Fibroblast of lung (primary cell): ENCODE measurements at regions not wholly inside any gene's neighbourhood (a gene's known extent, or its start where the extent isn't known, plus 50 kb on each side); places are given as distances from the start of the nearest gene placed in this dataset.

Source experiments
- DNase-seq, 2 donors: peaks; one replicate each; pipeline versions ENCODE4 v3.0.0 to v3.0.0-alpha.2; 2010; ENCODE audit warnings: low read depth in 2 of 2
- H2AFZ ChIP-seq: 2 replicates; pipeline ENCODE4 v1.5.1; 2012; ENCODE audit warnings: low read length, control low read depth, inconsistent platforms
- H3K27ac ChIP-seq: 2 replicates; pipeline ENCODE4 v1.5.1; 2011; ENCODE audit warnings: low read length, control low read depth; ENCODE audit not compliant: insufficient read depth
- H3K27me3 ChIP-seq: 2 replicates; pipeline ENCODE4 v1.5.1; 2011; ENCODE audit warnings: mild to moderate bottlenecking, low read length; ENCODE audit not compliant: control insufficient read depth, insufficient read depth
- H3K36me3 ChIP-seq: 2 replicates; pipeline ENCODE4 v1.5.1; 2011; ENCODE audit warnings: low read length; ENCODE audit not compliant: control insufficient read depth, insufficient read depth
- H3K4me1 ChIP-seq: 2 replicates; pipeline ENCODE4 v1.5.1; 2011; ENCODE audit warnings: low read length; ENCODE audit not compliant: control insufficient read depth, insufficient read depth; ENCODE audit errors: extremely low read depth
- H3K4me2 ChIP-seq: 2 replicates; pipeline ENCODE4 v1.5.1; 2011; ENCODE audit warnings: low read length, control low read depth; ENCODE audit not compliant: insufficient read depth; ENCODE audit errors: extremely low read depth
- H3K4me3 ChIP-seq, 4 experiments: fragments of 200-600 bp in 1 of 4; sonication (generic) in 1 of 4; replicated peaks in 1 of 4; 2 replicates each; pipeline ENCODE4 v1.5.1; 2011 to 2016; ENCODE audit warnings: low read length in 4 of 4, low read depth in 3 of 4, mild to moderate bottlenecking in 3 of 4, control low read depth in 2 of 4, inconsistent platforms in 1 of 4, mixed read lengths in 1 of 4; ENCODE audit not compliant: insufficient read depth in 1 of 4; ENCODE audit errors: control extremely low read depth in 1 of 4
- H3K79me2 ChIP-seq: 2 replicates; pipeline ENCODE4 v1.5.1; 2012; ENCODE audit warnings: mild to moderate bottlenecking, low read length, inconsistent platforms; ENCODE audit not compliant: control insufficient read depth, insufficient read depth
- H3K9ac ChIP-seq: 2 replicates; pipeline ENCODE4 v1.5.1; 2011; ENCODE audit warnings: mild to moderate bottlenecking, low read length, control low read depth; ENCODE audit not compliant: insufficient read depth
- H3K9me3 ChIP-seq: 2 replicates; pipeline ENCODE4 v1.5.1; 2012; ENCODE audit warnings: low read depth, low read length; ENCODE audit not compliant: control insufficient read depth, insufficient read depth
- H4K20me1 ChIP-seq: 2 replicates; pipeline ENCODE4 v1.5.1; 2011; ENCODE audit warnings: low read length; ENCODE audit not compliant: control insufficient read depth, insufficient read depth; ENCODE audit errors: extremely low read depth
- CTCF ChIP-seq, 2 donors: IDR thresholded peaks in 1 of 2; conservative IDR thresholded peaks in 1 of 2; 1 replicate in 1 of 2; 2 replicates in 1 of 2; pipeline ENCODE4 v1.5.1; 2011 to 2012; ENCODE audit warnings: low read length in 2 of 2, control low read depth in 1 of 2, inconsistent platforms in 1 of 2, low read depth in 1 of 2, mild to moderate bottlenecking in 1 of 2
- EZH2 ChIP-seq: IDR thresholded peaks from 2 replicates; pipeline ENCODE4 v1.5.1; 2012; ENCODE audit warnings: low read length, control low read depth, mild to moderate bottlenecking; ENCODE audit errors: missing control alignments

GRCh38 chr3:34635352-34635850, 837.0 kb downstream of the PDCD6IP start:
- no peaks in the 10 kb centered on the region for H3K27me3 ChIP-seq
- H3K4me3 ChIP-seq, result no peak overlapping the region
- TF ChIP-seq EZH2, result no peak
- TF ChIP-seq CTCF (conservative IDR thresholded peaks at IDR 0.05 in 1 of 2, IDR thresholded peaks at IDR 0.05 in 1 of 2; ENCODE audit: low read depth in 1 of 2, low read length in 2 of 2), result no peak
- H3K27ac ChIP-seq, result no peak overlapping the region
- no peak overlapping the region for H3K9ac ChIP-seq
- H3K9me3 ChIP-seq, result no peaks in the 10 kb centered on the region
- H3K4me1 ChIP-seq, result no peaks in the 10 kb centered on the region
- no peak for DNase-seq
- H3K36me3 ChIP-seq, result no peaks in the 10 kb centered on the region
- no peak overlapping the region for H2AFZ ChIP-seq
- no peaks in the 10 kb centered on the region for H4K20me1 ChIP-seq
- no peak overlapping the region for H3K4me2 ChIP-seq
- H3K79me2 ChIP-seq, result no peaks in the 10 kb centered on the region

GRCh38 chr3:34646911-34647460, 848.6 kb downstream of the PDCD6IP start:
- H3K4me3 ChIP-seq, result no peak overlapping the region
- H3K9me3 ChIP-seq, result no peaks in the 10 kb centered on the region
- H3K9ac ChIP-seq, result no peak overlapping the region
- H3K79me2 ChIP-seq, result no peaks in the 10 kb centered on the region
- H3K27me3 ChIP-seq, result no peaks in the 10 kb centered on the region
- H3K27ac ChIP-seq, result no peak overlapping the region
- no peak overlapping the region for H2AFZ ChIP-seq
- H4K20me1 ChIP-seq, result no peaks in the 10 kb centered on the region
- H3K4me1 ChIP-seq, result no peaks in the 10 kb centered on the region
- no peak for DNase-seq
- H3K4me2 ChIP-seq, result no peak overlapping the region
- TF ChIP-seq CTCF (conservative IDR thresholded peaks at IDR 0.05 in 1 of 2, IDR thresholded peaks at IDR 0.05 in 1 of 2; ENCODE audit: low read depth in 1 of 2, low read length in 2 of 2) (no peak), EZH2 (no peak)
- H3K36me3 ChIP-seq, result no peaks in the 10 kb centered on the region

GRCh38 chr3:34650131-34650530, 851.7 kb downstream of the PDCD6IP start:
- H4K20me1 ChIP-seq, result no peaks in the 10 kb centered on the region
- no peaks in the 10 kb centered on the region for H3K36me3 ChIP-seq
- H3K79me2 ChIP-seq, result no peaks in the 10 kb centered on the region
- H3K4me1 ChIP-seq, result no peaks in the 10 kb centered on the region
- H2AFZ ChIP-seq, result no peak overlapping the region
- no peak for TF ChIP-seq EZH2
- TF ChIP-seq CTCF (conservative IDR thresholded peaks at IDR 0.05 in 1 of 2, IDR thresholded peaks at IDR 0.05 in 1 of 2; ENCODE audit: low read depth in 1 of 2, low read length in 2 of 2), result no peak
- H3K9ac ChIP-seq, result no peak overlapping the region
- DNase-seq, result no peak
- H3K4me2 ChIP-seq, result no peak overlapping the region
- H3K9me3 ChIP-seq, result no peaks in the 10 kb centered on the region
- no peak overlapping the region for H3K27ac ChIP-seq
- no peaks in the 10 kb centered on the region for H3K27me3 ChIP-seq
- no peak overlapping the region for H3K4me3 ChIP-seq
